SK-N-SH treated with all-trans-retinoic acid at 6 μM for 48 hours (cell line): ENCODE measurements at regions not wholly inside any gene's neighbourhood (a gene's known extent, or its start where the extent isn't known, plus 50 kb on each side); places are given as distances from the start of the nearest gene placed in this dataset.
"Not testable (repeated sequence)": the region's sequence is repeated elsewhere in the genome, so short reads cannot be mapped to it uniquely, and the experiment has no call there.

ENCODE experiments used
- ATAC-seq: fragments of 200-7000 bp; cut with Tn5 transposase; 3 replicates; pipeline ENCODE4 v1.9.1; 2020; ENCODE audit warnings: mild to moderate bottlenecking, moderate library complexity
- BACH2 ChIP-seq: fragments of 250-450 bp; sonication (Bioruptor Pico); IDR thresholded peaks from 2 replicates; pipeline ENCODE4 v1.9.0; 2021; ENCODE audit warnings: mild to moderate bottlenecking, borderline replicate concordance
- CSDC2 ChIP-seq: fragments of 250-450 bp; sonication (Bioruptor Pico); IDR thresholded peaks from 2 replicates; pipeline ENCODE4 v1.5.0; 2020; ENCODE audit warnings: mild to moderate bottlenecking, moderate library complexity
- ESRRG ChIP-seq: fragments of 250-450 bp; sonication (Bioruptor Pico); IDR thresholded peaks from 2 replicates; pipeline ENCODE4 v1.6.1; 2021; ENCODE audit warnings: mild to moderate bottlenecking
- PPARA ChIP-seq: fragments of 250-450 bp; sonication (Bioruptor Pico); IDR thresholded peaks from 2 replicates; pipeline ENCODE4 v1.5.0; 2020; ENCODE audit warnings: mild to moderate bottlenecking, borderline replicate concordance
- SNAI2 ChIP-seq: fragments of 250-450 bp; sonication (Bioruptor Pico); IDR thresholded peaks from 2 replicates; pipeline ENCODE4 v1.5.0; 2020; ENCODE audit warnings: mild to moderate bottlenecking, moderate library complexity
- TCF4 ChIP-seq: fragments of 250-450 bp; sonication (Bioruptor Pico); IDR thresholded peaks from 2 replicates; pipeline ENCODE4 v1.8.0; 2021; ENCODE audit warnings: mild to moderate bottlenecking, moderate library complexity, borderline replicate concordance
- TOX ChIP-seq: fragments of 250-450 bp; sonication (Bioruptor Pico); IDR thresholded peaks from 2 replicates; pipeline ENCODE4 v1.8.0; 2021; ENCODE audit warnings: mild to moderate bottlenecking, moderate library complexity, borderline replicate concordance
- ZFP3 ChIP-seq: fragments of 250-450 bp; sonication (Bioruptor Pico); IDR thresholded peaks from 2 replicates; pipeline ENCODE4 v1.5.0; 2020; ENCODE audit warnings: mild to moderate bottlenecking, moderate library complexity
- ZFP30 ChIP-seq: fragments of 450-650 bp; formaldehyde crosslinking; IDR thresholded peaks from 2 replicates; pipeline ENCODE4 v1.5.0; 2022; ENCODE audit warnings: mild to moderate bottlenecking, moderate library complexity
- ZNF8 ChIP-seq: fragments of 450-650 bp; formaldehyde crosslinking; IDR thresholded peaks from 2 replicates; pipeline ENCODE4 v1.5.0; 2020; ENCODE audit warnings: mild to moderate bottlenecking, moderate library complexity
- TF ChIP-seq, protein P1 (sequence below): fragments of 250-450 bp; sonication (Bioruptor Pico); IDR thresholded peaks from 2 replicates; pipeline ENCODE4 v1.5.1; 2021; ENCODE audit warnings: mild to moderate bottlenecking, moderate library complexity
- TF ChIP-seq, protein P2 (sequence below): fragments of 250-450 bp; sonication (Bioruptor Pico); IDR thresholded peaks from 2 replicates; pipeline ENCODE4 v1.8.0; 2021; ENCODE audit warnings: low read depth, mild to moderate bottlenecking, moderate library complexity, borderline replicate concordance
- TF ChIP-seq, protein P3 (sequence below): fragments of 250-450 bp; sonication (Bioruptor Pico); IDR thresholded peaks from 2 replicates; pipeline ENCODE4 v1.8.0; 2020; ENCODE audit warnings: mild to moderate bottlenecking, moderate library complexity, borderline replicate concordance
- TF ChIP-seq, protein P4 (sequence below): fragments of 250-450 bp; sonication (Bioruptor Pico); IDR thresholded peaks from 2 replicates; pipeline ENCODE4 v1.5.0; 2020; ENCODE audit warnings: mild to moderate bottlenecking, moderate library complexity

DNA sequence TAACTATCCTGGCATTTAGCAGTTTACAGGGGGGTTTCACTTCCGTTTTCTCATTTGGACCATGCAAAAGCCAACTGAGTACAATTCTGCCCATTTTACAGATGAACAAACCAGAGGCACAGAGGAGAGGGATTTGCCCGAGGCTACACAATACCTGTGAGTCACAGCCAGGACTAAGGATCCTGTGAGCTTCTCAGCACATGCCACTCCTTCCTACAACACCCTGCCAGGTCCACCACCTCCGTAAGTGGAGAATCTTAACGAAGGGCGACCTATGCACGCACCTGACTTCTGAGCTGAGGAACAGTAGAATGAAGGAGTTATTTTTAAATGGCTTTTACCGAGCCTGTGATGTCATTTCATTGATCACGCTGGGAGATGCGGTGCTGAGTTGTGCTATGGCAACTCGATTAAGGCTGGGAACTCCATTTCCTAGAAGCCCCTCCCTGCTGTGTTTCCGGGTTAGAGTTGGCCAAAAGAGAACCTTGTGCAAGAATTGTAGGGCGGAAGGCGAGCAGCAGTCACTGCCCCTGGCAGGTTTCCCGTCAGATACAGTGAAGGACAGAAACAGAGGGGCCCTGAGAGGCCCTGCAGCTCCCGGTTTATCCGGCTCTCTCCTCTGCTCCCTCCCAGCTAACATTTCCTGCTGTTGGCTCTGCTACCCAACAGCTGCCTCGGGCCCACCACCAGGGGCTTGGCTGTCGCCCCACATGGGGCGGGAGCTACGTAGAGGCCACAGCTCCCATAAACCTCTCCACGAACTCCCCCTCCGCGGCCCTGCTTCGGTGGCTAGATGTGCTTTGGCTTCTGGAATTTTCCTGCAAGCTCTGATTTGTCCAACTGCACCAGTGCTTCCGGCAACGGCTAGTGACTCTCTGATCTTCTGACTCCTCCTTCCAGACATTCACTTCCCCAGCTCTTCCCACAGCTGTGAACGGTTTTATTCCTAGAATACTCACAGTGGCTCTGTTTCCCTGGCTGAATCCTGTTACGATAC is 75.1 kb upstream of the USP9X start (continued):
- TF ChIP-seq, protein P1, sequence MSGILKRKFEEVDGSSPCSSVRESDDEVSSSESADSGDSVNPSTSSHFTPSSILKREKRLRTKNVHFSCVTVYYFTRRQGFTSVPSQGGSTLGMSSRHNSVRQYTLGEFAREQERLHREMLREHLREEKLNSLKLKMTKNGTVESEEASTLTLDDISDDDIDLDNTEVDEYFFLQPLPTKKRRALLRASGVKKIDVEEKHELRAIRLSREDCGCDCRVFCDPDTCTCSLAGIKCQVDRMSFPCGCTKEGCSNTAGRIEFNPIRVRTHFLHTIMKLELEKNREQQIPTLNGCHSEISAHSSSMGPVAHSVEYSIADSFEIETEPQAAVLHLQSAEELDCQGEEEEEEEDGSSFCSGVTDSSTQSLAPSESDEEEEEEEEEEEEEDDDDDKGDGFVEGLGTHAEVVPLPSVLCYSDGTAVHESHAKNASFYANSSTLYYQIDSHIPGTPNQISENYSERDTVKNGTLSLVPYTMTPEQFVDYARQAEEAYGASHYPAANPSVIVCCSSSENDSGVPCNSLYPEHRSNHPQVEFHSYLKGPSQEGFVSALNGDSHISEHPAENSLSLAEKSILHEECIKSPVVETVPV (CRISPR knock-in tag): no peak
- TF ChIP-seq BACH2 (CRISPR knock-in tag) (no peak), TOX (no peak)
- TF ChIP-seq, protein P2, sequence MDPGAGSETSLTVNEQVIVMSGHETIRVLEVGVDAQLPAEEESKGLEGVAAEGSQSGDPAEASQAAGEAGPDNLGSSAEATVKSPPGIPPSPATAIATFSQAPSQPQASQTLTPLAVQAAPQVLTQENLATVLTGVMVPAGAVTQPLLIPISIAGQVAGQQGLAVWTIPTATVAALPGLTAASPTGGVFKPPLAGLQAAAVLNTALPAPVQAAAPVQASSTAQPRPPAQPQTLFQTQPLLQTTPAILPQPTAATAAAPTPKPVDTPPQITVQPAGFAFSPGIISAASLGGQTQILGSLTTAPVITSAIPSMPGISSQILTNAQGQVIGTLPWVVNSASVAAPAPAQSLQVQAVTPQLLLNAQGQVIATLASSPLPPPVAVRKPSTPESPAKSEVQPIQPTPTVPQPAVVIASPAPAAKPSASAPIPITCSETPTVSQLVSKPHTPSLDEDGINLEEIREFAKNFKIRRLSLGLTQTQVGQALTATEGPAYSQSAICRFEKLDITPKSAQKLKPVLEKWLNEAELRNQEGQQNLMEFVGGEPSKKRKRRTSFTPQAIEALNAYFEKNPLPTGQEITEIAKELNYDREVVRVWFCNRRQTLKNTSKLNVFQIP (CRISPR knock-in tag): no peak

DNA sequence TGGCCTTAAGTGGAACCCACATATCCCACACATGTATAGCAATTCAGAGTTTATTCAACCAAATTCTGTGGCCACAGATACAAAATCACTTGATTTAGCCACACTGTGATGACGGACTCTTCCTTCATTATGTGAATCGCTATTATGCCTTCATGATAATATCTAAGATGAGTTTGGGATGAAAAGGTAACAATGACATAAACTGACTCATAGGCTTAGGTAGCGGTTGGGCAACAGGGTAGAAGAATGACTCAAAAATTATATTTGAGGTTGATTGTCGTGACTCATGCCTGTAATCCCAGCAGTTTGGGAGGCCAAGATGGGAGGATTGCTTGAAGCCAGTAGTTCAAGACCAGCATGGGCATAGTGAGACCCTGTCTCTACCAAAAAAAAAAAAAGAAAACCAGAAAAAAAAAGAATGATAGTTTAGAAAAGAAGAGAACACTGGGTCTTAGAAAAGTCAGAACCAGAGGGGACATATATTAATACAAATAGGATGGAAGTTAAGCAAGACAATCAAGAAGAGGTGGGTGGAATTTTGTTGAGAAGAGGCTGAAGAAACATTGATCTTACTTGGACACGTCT is 70.4 kb upstream of the USP9X start:
- no peak for ATAC-seq
- TF ChIP-seq, protein P3, sequence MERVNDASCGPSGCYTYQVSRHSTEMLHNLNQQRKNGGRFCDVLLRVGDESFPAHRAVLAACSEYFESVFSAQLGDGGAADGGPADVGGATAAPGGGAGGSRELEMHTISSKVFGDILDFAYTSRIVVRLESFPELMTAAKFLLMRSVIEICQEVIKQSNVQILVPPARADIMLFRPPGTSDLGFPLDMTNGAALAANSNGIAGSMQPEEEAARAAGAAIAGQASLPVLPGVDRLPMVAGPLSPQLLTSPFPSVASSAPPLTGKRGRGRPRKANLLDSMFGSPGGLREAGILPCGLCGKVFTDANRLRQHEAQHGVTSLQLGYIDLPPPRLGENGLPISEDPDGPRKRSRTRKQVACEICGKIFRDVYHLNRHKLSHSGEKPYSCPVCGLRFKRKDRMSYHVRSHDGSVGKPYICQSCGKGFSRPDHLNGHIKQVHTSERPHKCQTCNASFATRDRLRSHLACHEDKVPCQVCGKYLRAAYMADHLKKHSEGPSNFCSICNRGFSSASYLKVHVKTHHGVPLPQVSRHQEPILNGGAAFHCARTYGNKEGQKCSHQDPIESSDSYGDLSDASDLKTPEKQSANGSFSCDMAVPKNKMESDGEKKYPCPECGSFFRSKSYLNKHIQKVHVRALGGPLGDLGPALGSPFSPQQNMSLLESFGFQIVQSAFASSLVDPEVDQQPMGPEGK (CRISPR knock-in tag): no peak
- TF ChIP-seq CSDC2 (CRISPR knock-in tag) (no peak), ESRRG (CRISPR knock-in tag) (no peak), ZFP3 (no peak), SNAI2 (CRISPR knock-in tag) (no peak)
- TF ChIP-seq, protein P4, sequence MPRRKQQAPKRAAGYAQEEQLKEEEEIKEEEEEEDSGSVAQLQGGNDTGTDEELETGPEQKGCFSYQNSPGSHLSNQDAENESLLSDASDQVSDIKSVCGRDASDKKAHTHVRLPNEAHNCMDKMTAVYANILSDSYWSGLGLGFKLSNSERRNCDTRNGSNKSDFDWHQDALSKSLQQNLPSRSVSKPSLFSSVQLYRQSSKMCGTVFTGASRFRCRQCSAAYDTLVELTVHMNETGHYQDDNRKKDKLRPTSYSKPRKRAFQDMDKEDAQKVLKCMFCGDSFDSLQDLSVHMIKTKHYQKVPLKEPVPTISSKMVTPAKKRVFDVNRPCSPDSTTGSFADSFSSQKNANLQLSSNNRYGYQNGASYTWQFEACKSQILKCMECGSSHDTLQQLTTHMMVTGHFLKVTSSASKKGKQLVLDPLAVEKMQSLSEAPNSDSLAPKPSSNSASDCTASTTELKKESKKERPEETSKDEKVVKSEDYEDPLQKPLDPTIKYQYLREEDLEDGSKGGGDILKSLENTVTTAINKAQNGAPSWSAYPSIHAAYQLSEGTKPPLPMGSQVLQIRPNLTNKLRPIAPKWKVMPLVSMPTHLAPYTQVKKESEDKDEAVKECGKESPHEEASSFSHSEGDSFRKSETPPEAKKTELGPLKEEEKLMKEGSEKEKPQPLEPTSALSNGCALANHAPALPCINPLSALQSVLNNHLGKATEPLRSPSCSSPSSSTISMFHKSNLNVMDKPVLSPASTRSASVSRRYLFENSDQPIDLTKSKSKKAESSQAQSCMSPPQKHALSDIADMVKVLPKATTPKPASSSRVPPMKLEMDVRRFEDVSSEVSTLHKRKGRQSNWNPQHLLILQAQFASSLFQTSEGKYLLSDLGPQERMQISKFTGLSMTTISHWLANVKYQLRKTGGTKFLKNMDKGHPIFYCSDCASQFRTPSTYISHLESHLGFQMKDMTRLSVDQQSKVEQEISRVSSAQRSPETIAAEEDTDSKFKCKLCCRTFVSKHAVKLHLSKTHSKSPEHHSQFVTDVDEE (CRISPR knock-in tag): no peak

DNA sequence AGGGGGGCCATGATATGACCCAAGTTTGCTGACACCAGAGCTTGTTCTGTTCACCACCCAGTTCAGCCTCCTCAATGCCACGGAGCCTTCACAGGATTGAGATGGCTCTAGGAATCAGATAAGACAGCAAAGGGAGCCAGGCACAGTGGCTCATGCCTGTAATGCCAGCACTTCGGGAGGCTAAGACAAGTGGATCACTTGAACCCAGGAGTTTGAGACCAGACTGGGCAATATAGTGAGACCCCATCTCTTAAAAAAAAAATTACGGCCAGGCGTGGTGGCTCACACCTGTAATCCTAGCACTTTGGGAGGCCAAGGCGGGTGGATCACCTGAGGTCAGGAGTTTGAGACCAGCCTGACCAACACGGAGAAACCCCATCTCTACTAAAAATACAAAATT is 67.5 kb upstream of the USP9X start:
- not testable (repeated sequence) for ATAC-seq

DNA sequence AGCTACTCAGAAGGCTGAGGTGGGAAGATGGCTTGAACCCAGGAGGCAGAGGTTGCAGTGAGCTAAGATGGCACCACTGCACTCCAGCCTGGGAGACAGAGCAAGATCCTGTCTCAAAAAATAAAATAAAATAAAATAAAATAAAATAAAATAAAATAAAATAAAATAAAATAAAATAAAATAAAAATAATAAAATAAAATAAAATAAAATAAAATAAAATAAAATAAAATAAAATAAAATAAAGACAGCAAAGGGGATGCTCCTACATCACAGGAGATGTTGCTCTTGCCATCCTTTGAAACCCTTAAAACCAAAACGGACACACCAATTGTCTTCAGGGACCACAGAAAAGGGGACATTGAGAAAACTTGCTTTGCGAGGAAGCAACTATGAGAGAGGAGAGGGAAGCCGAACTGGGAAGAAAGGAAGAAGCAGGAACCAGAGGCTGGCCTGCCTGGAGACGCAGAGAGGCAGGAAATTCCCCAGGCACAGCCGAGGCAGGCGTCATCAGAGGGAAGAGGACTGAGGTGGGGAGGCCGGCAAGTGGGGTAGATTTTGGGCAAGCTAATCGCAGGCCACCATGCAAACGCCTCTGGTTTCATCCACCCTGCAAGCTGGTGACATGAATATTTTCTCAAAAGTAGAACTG is 66.7 kb upstream of the USP9X start:
- ATAC-seq: not testable (repeated sequence)

DNA sequence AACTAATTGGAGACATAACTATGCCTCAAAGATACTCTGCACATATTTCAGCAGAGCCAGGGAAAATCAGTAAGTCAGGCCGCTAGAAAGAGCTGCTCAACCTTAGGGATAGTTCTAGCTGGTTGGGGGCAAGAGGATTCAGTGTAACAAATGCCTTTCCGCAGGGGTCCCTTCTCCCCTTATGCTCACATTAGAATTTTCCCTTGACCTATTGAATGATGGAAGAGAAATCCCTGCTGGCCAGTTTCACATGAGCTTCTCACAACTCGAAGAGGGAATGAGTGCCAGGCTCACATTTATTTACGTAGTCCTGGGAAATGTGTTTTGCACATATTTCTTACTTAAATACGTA is 66.2 kb upstream of the USP9X start:
- ATAC-seq: no peak
- no peak for TF ChIP-seq TCF4 (CRISPR knock-in tag)
- TF ChIP-seq, protein P2 (CRISPR knock-in tag): no peak
- TF ChIP-seq, protein P1 (CRISPR knock-in tag): no peak
- TF ChIP-seq ZNF8 (CRISPR knock-in tag): no peak
- no peak for TF ChIP-seq ZFP30 (CRISPR knock-in tag)
- TF ChIP-seq PPARA (CRISPR knock-in tag): no peak
- TF ChIP-seq ESRRG (CRISPR knock-in tag): no peak
- TF ChIP-seq BACH2 (CRISPR knock-in tag): no peak
- TF ChIP-seq CSDC2 (CRISPR knock-in tag): no peak
- TF ChIP-seq ZFP3: no peak
- TF ChIP-seq, protein P4 (CRISPR knock-in tag): no peak
